Endodermal cell (in vitro differentiated cells): ENCODE measurements at regions not wholly inside any gene's neighbourhood (a gene's known extent, or its start where the extent isn't known, plus 50 kb on each side); places are given as distances from the start of the nearest gene placed in this dataset.
A peak's percentile ranks its signal among the peaks of the same experiment; 100 is the strongest.

Experiments used
- DNase-seq: peaks from one replicate; pipeline ENCODE4 v3.0.0-alpha.2; 2017
- H3K27ac ChIP-seq: 2 replicates; pipeline ENCODE4 v1.5.1; 2013; ENCODE audit warnings: mild to moderate bottlenecking, low read depth, low read length, moderate library complexity
- H3K27me3 ChIP-seq: 2 replicates; pipeline ENCODE4 v1.6.1; 2013; ENCODE audit warnings: mild to moderate bottlenecking, low read length, moderate library complexity; ENCODE audit not compliant: insufficient read depth, control insufficient read depth, poor library complexity, severe bottlenecking
- H3K36me3 ChIP-seq: 2 replicates; pipeline ENCODE4 v1.7.0; 2013; ENCODE audit warnings: mild to moderate bottlenecking, low read length, moderate library complexity; ENCODE audit not compliant: control insufficient read depth, insufficient read depth
- H3K4me1 ChIP-seq: one replicate; pipeline ENCODE4 v1.7.0; 2013; ENCODE audit warnings: low read length; ENCODE audit not compliant: control insufficient read depth, insufficient read depth
- H3K4me3 ChIP-seq: 2 replicates; pipeline ENCODE4 v1.5.1; 2013; ENCODE audit warnings: mild to moderate bottlenecking, low read length, moderate library complexity
- H3K9ac ChIP-seq: 2 replicates; pipeline ENCODE4 v1.6.1; 2013; ENCODE audit warnings: mild to moderate bottlenecking, low read length, moderate library complexity; ENCODE audit not compliant: poor library complexity, severe bottlenecking; ENCODE audit errors: extremely low read depth
- H3K9me3 ChIP-seq: 2 replicates; pipeline ENCODE4 v1.6.1; 2013; ENCODE audit warnings: mild to moderate bottlenecking, low read length, moderate library complexity; ENCODE audit not compliant: control insufficient read depth
- H3K27ac Mint-ChIP-seq: 2 replicates; pipeline ENCODE4 v1.8.0; 2020; ENCODE audit warnings: mixed read lengths
- H3K27me3 Mint-ChIP-seq: 2 replicates; pipeline ENCODE4 v1.8.0; 2021; ENCODE audit warnings: mild to moderate bottlenecking, mixed read lengths; ENCODE audit not compliant: insufficient read depth
- H3K36me3 Mint-ChIP-seq: 2 replicates; pipeline ENCODE4 v1.8.0; 2020; ENCODE audit warnings: low read depth, mixed read lengths
- H3K4me1 Mint-ChIP-seq: 2 replicates; pipeline ENCODE4 v1.8.0; 2020; ENCODE audit warnings: mixed read lengths
- H3K4me3 Mint-ChIP-seq: 2 replicates; pipeline ENCODE4 v1.8.0; 2020; ENCODE audit warnings: mild to moderate bottlenecking, moderate library complexity, mixed read lengths
- H3K9me3 Mint-ChIP-seq: 2 replicates; pipeline ENCODE4 v1.8.0; 2020; ENCODE audit warnings: mild to moderate bottlenecking, mixed read lengths
- WGBS, 2 experiments: methylation state at CpG; one replicate each; pipeline versions ENCODE4 v1.1.5 to v1.1.7; 2013; ENCODE audit warnings: missing lambda C conversion rate in 2 of 2, mixed read lengths in 1 of 2; ENCODE audit not compliant: insufficient coverage in 1 of 2, insufficient read length in 1 of 2; 5-methylcytosine and 5-hydroxymethylcytosine counted together
- TF ChIP-seq, protein P1 (sequence below): fragments of 200-600 bp; sonication (generic); conservative IDR thresholded peaks from 2 replicates; pipeline ENCODE4 v1.5.0; 2021; ENCODE audit warnings: antibody characterized with exemption, mild to moderate bottlenecking

- TF ChIP-seq, protein P1, sequence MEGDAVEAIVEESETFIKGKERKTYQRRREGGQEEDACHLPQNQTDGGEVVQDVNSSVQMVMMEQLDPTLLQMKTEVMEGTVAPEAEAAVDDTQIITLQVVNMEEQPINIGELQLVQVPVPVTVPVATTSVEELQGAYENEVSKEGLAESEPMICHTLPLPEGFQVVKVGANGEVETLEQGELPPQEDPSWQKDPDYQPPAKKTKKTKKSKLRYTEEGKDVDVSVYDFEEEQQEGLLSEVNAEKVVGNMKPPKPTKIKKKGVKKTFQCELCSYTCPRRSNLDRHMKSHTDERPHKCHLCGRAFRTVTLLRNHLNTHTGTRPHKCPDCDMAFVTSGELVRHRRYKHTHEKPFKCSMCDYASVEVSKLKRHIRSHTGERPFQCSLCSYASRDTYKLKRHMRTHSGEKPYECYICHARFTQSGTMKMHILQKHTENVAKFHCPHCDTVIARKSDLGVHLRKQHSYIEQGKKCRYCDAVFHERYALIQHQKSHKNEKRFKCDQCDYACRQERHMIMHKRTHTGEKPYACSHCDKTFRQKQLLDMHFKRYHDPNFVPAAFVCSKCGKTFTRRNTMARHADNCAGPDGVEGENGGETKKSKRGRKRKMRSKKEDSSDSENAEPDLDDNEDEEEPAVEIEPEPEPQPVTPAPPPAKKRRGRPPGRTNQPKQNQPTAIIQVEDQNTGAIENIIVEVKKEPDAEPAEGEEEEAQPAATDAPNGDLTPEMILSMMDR, result no peak
- Histone ChIP-seq H3K27me3 (no peaks in the 10 kb centered on the region), H3K4me3 (no peak overlapping the region), H3K4me1 (no peaks in the 10 kb centered on the region), H3K9me3 (peaks cover 89% of the 10 kb centered on the region), H3K36me3 (no peaks in the 10 kb centered on the region), H3K27ac (no peak overlapping the region), H3K9ac (no peak overlapping the region)
- Mint-ChIP-seq H3K9me3 (peaks cover 97% of the 10 kb centered on the region), H3K4me3 (no peak overlapping the region), H3K27me3 (no peaks in the 10 kb centered on the region), H3K27ac (no peak overlapping the region), H3K4me1 (no peaks in the 10 kb centered on the region), H3K36me3 (no peaks in the 10 kb centered on the region)
- no peak for DNase-seq
- 0 to 15% methylated on average over 1 of the region's 1 CpG for WGBS, 2 experiments
Observed at GRCh38 chr20:56121850-56122249, 116.5 kb upstream of the CBLN4 start.

DNA sequence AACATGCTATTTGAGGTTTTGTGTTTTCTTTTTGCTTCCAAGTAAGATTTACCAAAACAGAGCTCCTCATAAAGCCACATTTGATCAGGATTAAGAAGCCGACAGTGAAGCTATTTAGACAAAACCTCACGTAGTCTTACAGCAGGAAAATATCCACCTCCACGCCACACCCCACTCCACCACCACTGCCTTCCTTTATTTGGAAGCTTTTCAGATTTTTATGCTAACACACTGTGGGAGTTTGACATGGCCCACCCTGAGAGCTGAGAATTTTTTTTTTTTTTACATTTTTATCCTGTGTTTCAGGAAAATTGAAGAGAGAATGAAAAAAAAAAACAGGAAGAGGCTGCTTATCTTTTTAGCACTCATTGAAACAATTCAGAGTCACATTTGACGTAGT, 104.8 kb upstream of the MC3R start:
- Histone ChIP-seq H3K27me3 (no peaks in the 10 kb centered on the region), H3K9me3 (peaks cover 79% of the 10 kb centered on the region), H3K4me3 (no peak overlapping the region), H3K36me3 (no peaks in the 10 kb centered on the region), H3K4me1 (no peaks in the 10 kb centered on the region), H3K9ac (no peak overlapping the region), H3K27ac (no peak overlapping the region)
- H3K27me3 Mint-ChIP-seq, result no peaks in the 10 kb centered on the region
- H3K9me3 Mint-ChIP-seq, result peaks cover 96% of the 10 kb centered on the region
- no peak for DNase-seq
- H3K36me3 Mint-ChIP-seq, result no peaks in the 10 kb centered on the region
- WGBS, 2 experiments, result 72 to 80% methylated on average over 2 to 4 of the region's 4 CpGs
- H3K4me1 Mint-ChIP-seq, result no peaks in the 10 kb centered on the region
- H3K27ac Mint-ChIP-seq, result no peak overlapping the region
- TF ChIP-seq, protein P1, result no peak
- no peak overlapping the region for H3K4me3 Mint-ChIP-seq

DNA sequence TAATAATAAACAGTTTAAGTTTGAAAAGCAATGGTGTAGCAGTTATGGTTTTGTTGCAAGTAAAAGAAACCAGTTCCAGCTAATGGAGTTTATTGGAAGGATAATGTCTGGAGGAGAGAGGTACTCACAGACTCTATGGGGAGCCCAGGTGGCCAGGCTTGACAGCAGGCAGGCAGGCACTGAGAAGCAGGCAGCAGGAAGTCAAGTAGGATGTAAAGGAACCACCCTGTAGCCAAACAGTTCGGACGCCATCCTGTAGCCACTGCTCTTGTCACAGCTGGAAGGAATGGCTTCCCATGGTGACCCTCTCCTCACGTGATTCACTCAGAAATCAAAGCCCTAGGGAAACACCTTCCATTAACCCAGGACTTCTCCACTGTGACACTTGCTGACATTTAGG, 96.7 kb upstream of the MC3R start:
- WGBS, 2 experiments, result 17 to 65% methylated on average over 1 to 3 of the region's 3 CpGs
- TF ChIP-seq, protein P1, result no peak
- Mint-ChIP-seq H3K36me3 (peaks cover 2% of the 10 kb centered on the region), H3K27me3 (no peaks in the 10 kb centered on the region), H3K9me3 (peaks cover 57% of the 10 kb centered on the region), H3K4me1 (no peaks in the 10 kb centered on the region), H3K4me3 (no peak overlapping the region), H3K27ac (no peak overlapping the region)
- Histone ChIP-seq H3K27me3 (no peaks in the 10 kb centered on the region), H3K4me3 (no peak overlapping the region), H3K9ac (no peak overlapping the region), H3K36me3 (no peaks in the 10 kb centered on the region), H3K4me1 (no peaks in the 10 kb centered on the region), H3K27ac (no peak overlapping the region), H3K9me3 (peaks cover 95% of the 10 kb centered on the region)
- DNase-seq, result peak; percentile 49
